ENCODE measurements at regions not wholly inside any gene's neighbourhood (a gene's known extent, or its start where the extent isn't known, plus 50 kb on each side); places are given as distances from the start of the nearest gene placed in this dataset.
A peak's percentile ranks its signal among the peaks of the same experiment; 100 is the strongest.

DNA sequence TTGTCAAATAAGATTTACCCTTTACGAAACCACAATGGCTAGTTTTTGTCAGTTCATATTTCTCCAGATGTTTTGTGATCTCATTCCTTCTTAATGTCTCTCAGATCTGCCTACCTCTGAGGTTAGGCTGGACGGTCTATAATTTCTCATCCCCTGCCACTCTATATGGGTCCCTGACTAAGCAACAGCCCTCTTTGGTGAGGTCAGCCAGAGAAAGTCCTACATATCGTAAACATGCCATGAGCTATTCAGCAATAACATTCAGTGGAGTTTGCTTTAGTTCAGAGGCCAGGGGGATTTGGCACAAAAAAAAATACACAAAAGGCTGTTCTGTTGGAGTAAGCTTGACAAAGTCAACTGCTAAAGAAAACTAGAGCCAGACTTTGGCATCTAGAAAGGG lies 192.1 kb upstream of the NCKAP5 start:
- dilution Hi-C loops (cut with HindIII; ENCODE audit: low sequenced_read_pairs, unreplicated experiment) (no loop called here), intact Hi-C loops (cut with micrococcal nuclease) (no loop called here), in situ Hi-C loops (cut with MboI; ENCODE audit: low sequenced_read_pairs) (no loop called here)
- no peak overlapping the region for H3K9ac ChIP-seq (ENCODE audit: low read depth, low read length)
- H2AFZ ChIP-seq (replicated peaks; ENCODE audit: low read length, poor library complexity) = no peak overlapping the region
- no peak overlapping the region for H2AK5ac ChIP-seq (ENCODE audit: low read depth, low read length)
- H2BK15ac ChIP-seq (ENCODE audit: low read depth, low read length) = no peak overlapping the region
- TF ChIP-seq BHLHE40 (IDR thresholded peaks at IDR 0.05; ENCODE audit: low read depth, low read length) (no peak), RCOR1 (IDR thresholded peaks at IDR 0.05; ENCODE audit: insufficient replicate concordance, low read length) (peak; percentile 28), MAFK (IDR thresholded peaks at IDR 0.05; ENCODE audit: low read depth, low read length) (peak; percentile 19; the same call in 1 of the 2 replicates), CEBPB (IDR thresholded peaks at IDR 0.05; ENCODE audit: low read depth, low read length) (peak; percentile 28; the same call in 1 of the 2 replicates)
- TF ChIP-seq, protein P1, sequence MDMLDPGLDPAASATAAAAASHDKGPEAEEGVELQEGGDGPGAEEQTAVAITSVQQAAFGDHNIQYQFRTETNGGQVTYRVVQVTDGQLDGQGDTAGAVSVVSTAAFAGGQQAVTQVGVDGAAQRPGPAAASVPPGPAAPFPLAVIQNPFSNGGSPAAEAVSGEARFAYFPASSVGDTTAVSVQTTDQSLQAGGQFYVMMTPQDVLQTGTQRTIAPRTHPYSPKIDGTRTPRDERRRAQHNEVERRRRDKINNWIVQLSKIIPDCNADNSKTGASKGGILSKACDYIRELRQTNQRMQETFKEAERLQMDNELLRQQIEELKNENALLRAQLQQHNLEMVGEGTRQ (IDR thresholded peaks at IDR 0.05; ENCODE audit: low read depth, low read length) = no peak
- H3K4me1 ChIP-seq (ENCODE audit: control insufficient read depth, insufficient read depth, low read length) = peaks cover 17% of the 10 kb centered on the region
- no peak overlapping the region for H3K4me3 ChIP-seq (ENCODE audit: insufficient read depth, low read depth, low read length)
- ChIA-PET CTCF (no interaction called here), POLR2A (ENCODE audit: unreplicated experiment) (no interaction called here)
- H3K9me3 ChIP-seq (ENCODE audit: control insufficient read depth, insufficient read depth, low read length) = peaks cover 4% of the 10 kb centered on the region; the same call in 1 of the 2 replicates
- no peaks in the 10 kb centered on the region for H3K27me3 ChIP-seq (ENCODE audit: control insufficient read depth, insufficient read depth, low read length)
- no peak overlapping the region for H3K4me2 ChIP-seq (ENCODE audit: low read depth, low read length)
- no peak overlapping the region for H4K5ac ChIP-seq (ENCODE audit: low read depth, low read length)
- peak overlapping the region; percentile 3 for H2BK5ac ChIP-seq (ENCODE audit: low read depth, low read length, poor library complexity, severe bottlenecking)
- no peak overlapping the region for H3K14ac ChIP-seq (replicated peaks; ENCODE audit: low read depth, low read length)
- no peaks in the 10 kb centered on the region for H3K79me1 ChIP-seq (ENCODE audit: low read depth in 1 of 2, low read length in 2 of 2)
- H2BK120ac ChIP-seq (ENCODE audit: low read depth, low read length) = peak overlapping the region; percentile 23
- no peaks in the 10 kb centered on the region for H3K36me3 ChIP-seq (ENCODE audit: control insufficient read depth, insufficient read depth, low read length)
- H4K20me1 ChIP-seq (ENCODE audit: insufficient read depth, low read length) = no peaks in the 10 kb centered on the region
- no CpG with 5 or more reads among the region's 3 CpGs for whole genome bisulfite sequencing, 2 experiments (ENCODE audit: extremely low coverage in 2 of 2, insufficient read length in 1 of 2)
- no peak overlapping the region; the same call in 1 of the 2 replicates for H3K4ac ChIP-seq (ENCODE audit: low read depth, low read length)
- H4K91ac ChIP-seq (ENCODE audit: insufficient read depth, low read depth, low read length) = no peak overlapping the region
- H3K56ac ChIP-seq (ENCODE audit: extremely low read depth, insufficient read depth, low read length) = no peak overlapping the region
- H2BK20ac ChIP-seq (ENCODE audit: low read depth, low read length) = no peak overlapping the region
- peak; percentile 95 for DNase-seq
- H3K27ac ChIP-seq (ENCODE audit: insufficient read depth, low read length) = no peak overlapping the region
- no peak overlapping the region for H3K23ac ChIP-seq (ENCODE audit: low read depth, low read length)
- BruUV-seq (replicated peaks) = no TSS peak
- H3K9me1 ChIP-seq (ENCODE audit: insufficient read depth, low read length) = peaks cover 7% of the 10 kb centered on the region
- peak; percentile 75 for ATAC-seq (ENCODE audit: low read depth)
- H3K18ac ChIP-seq (ENCODE audit: low read depth, low read length) = no peak overlapping the region
- no peak overlapping the region for H2AK9ac ChIP-seq (replicated peaks; ENCODE audit: low read depth, low read length, poor library complexity)
- no peak overlapping the region for H4K8ac ChIP-seq (ENCODE audit: low read depth in 2 of 2, low read length in 2 of 2)
